Neural cell (in vitro differentiated cells): ENCODE measurements at regions not wholly inside any gene's neighbourhood (a gene's known extent, or its start where the extent isn't known, plus 50 kb on each side); places are given as distances from the start of the nearest gene placed in this dataset.
"Not testable (repeated sequence)": the region's sequence is repeated elsewhere in the genome, so short reads cannot be mapped to it uniquely, and the experiment has no call there.

Source experiments
- H2AFZ ChIP-seq: fragments of 200-600, 300-800 bp; sonication (generic), shearing (Covaris generic); 2 replicates; pipeline ENCODE4 v1.6.0; 2014; ENCODE audit warnings: low read depth, mild to moderate bottlenecking, antibody characterized with exemption, low read length, moderate library complexity
- H3F3A ChIP-seq: fragments of 200-600 bp; shearing (Covaris generic); 2 replicates; pipeline ENCODE4 v1.6.1; 2016; ENCODE audit warnings: mild to moderate bottlenecking, moderate library complexity, mixed read lengths, antibody characterized with exemption, low read length; ENCODE audit not compliant: insufficient read depth, poor library complexity, severe bottlenecking
- H3K27ac ChIP-seq: fragments of 200-600, 300-800 bp; sonication (generic), shearing (Covaris generic); 2 replicates; pipeline ENCODE4 v1.5.1; 2014; ENCODE audit warnings: mild to moderate bottlenecking, low read length, moderate library complexity
- H3K27me3 ChIP-seq: fragments of 300-800, 200-600 bp; sonication (generic), shearing (Covaris generic); 2 replicates; pipeline ENCODE4 v1.6.0; 2014; ENCODE audit warnings: mild to moderate bottlenecking, low read depth, low read length, moderate library complexity; ENCODE audit not compliant: insufficient read depth
- H3K36me3 ChIP-seq: fragments of 300-800, 200-600 bp; sonication (generic), shearing (Covaris generic); 2 replicates; pipeline ENCODE4 v1.5.1; 2014; ENCODE audit warnings: mild to moderate bottlenecking, antibody characterized with exemption, low read length, moderate library complexity; ENCODE audit not compliant: insufficient read depth
- H3K4me2 ChIP-seq: fragments of 300-800, 200-600 bp; sonication (generic), shearing (Covaris generic); 2 replicates; pipeline ENCODE4 v1.6.0; 2014; ENCODE audit warnings: mild to moderate bottlenecking, low read length
- H3K4me3 ChIP-seq: fragments of 300-800, 200-600 bp; sonication (generic), shearing (Covaris generic); 2 replicates; pipeline ENCODE4 v1.5.1; 2014; ENCODE audit warnings: mild to moderate bottlenecking, low read length, moderate library complexity
- H3K79me2 ChIP-seq: fragments of 200-600 bp; shearing (Covaris generic); replicated peaks from 2 replicates; pipeline ENCODE4 v1.6.0; 2014; ENCODE audit warnings: mild to moderate bottlenecking, low read length, moderate library complexity; ENCODE audit not compliant: insufficient read depth
- H3K9ac ChIP-seq: fragments of 300-800, 200-600 bp; sonication (generic), shearing (Covaris generic); 2 replicates; pipeline ENCODE4 v1.6.1; 2016; ENCODE audit warnings: mild to moderate bottlenecking, low read length, mixed read lengths
- H3K9me2 ChIP-seq: fragments of 200-600 bp; shearing (Covaris generic); 2 replicates; pipeline ENCODE4 v1.6.1; 2016; ENCODE audit warnings: mild to moderate bottlenecking, low read length, mixed read lengths; ENCODE audit not compliant: insufficient read depth
- H3K9me3 ChIP-seq: fragments of 200-600, 300-800 bp; sonication (generic), shearing (Covaris generic); 2 replicates; pipeline ENCODE4 v1.6.1; 2016; ENCODE audit warnings: mild to moderate bottlenecking, mixed run types, low read length, moderate library complexity, mixed read lengths
- H4K20me1 ChIP-seq: fragments of 200-600 bp; shearing (Covaris generic); 2 replicates; pipeline ENCODE4 v1.6.1; 2016; ENCODE audit warnings: mild to moderate bottlenecking, mixed run types; ENCODE audit not compliant: insufficient read depth
- CTCF ChIP-seq: fragments of 450-650 bp; IDR thresholded peaks from 2 replicates; pipeline ENCODE4 v1.5.1; 2014; ENCODE audit warnings: antibody characterized with exemption, mild to moderate bottlenecking, moderate library complexity; ENCODE audit not compliant: poor library complexity, severe bottlenecking
- EP300 ChIP-seq: fragments of 450-650 bp; conservative IDR thresholded peaks from 2 replicates; pipeline ENCODE4 v1.6.1; 2014; ENCODE audit warnings: antibody characterized with exemption, mild to moderate bottlenecking, moderate library complexity; ENCODE audit not compliant: poor library complexity, severe bottlenecking
- EZH2 ChIP-seq: fragments of 200-600, 300-800 bp; shearing (Covaris generic), sonication (generic); IDR thresholded peaks from 2 replicates; pipeline ENCODE4 v1.6.1; 2014; ENCODE audit warnings: antibody characterized with exemption, low read length, borderline replicate concordance, mild to moderate bottlenecking; ENCODE audit not compliant: insufficient read depth, poor library complexity, severe bottlenecking
- MXI1 ChIP-seq: fragments of 450-650 bp; conservative IDR thresholded peaks from 2 replicates; pipeline ENCODE4 v1.6.1; 2014; ENCODE audit warnings: antibody characterized with exemption, mild to moderate bottlenecking; ENCODE audit not compliant: poor library complexity, severe bottlenecking
- POLR2AphosphoS5 ChIP-seq: IDR thresholded peaks from 2 replicates; pipeline ENCODE4 v1.6.1; 2012
- RAD21 ChIP-seq: fragments of 450-650 bp; conservative IDR thresholded peaks from 2 replicates; pipeline ENCODE4 v1.6.1; 2014; ENCODE audit warnings: antibody characterized with exemption, mild to moderate bottlenecking, moderate library complexity
- REST ChIP-seq: IDR thresholded peaks from 2 replicates; pipeline ENCODE4 v1.6.1; 2012; ENCODE audit warnings: borderline replicate concordance
- SMC3 ChIP-seq: fragments of 450-650 bp; conservative IDR thresholded peaks from 2 replicates; pipeline ENCODE4 v1.6.1; 2014; ENCODE audit warnings: antibody characterized with exemption, mild to moderate bottlenecking, moderate library complexity; ENCODE audit not compliant: poor library complexity
- TAF1 ChIP-seq: IDR thresholded peaks from 2 replicates; pipeline ENCODE4 v1.6.1; 2012; ENCODE audit warnings: low read depth

- Histone ChIP-seq H3K27me3 (no peaks in the 10 kb centered on the region), H3K9ac (no peak overlapping the region), H3K9me3 (no peaks in the 10 kb centered on the region), H3F3A (no peaks in the 10 kb centered on the region), H3K9me2 (no peaks in the 10 kb centered on the region), H2AFZ (no peak overlapping the region), H3K4me3 (no peak overlapping the region), H3K36me3 (no peaks in the 10 kb centered on the region), H3K4me2 (no peak overlapping the region), H4K20me1 (no peaks in the 10 kb centered on the region), H3K27ac (no peak overlapping the region), H3K79me2 (no peaks in the 10 kb centered on the region)
- TF ChIP-seq MXI1 (no peak), TAF1 (no peak), CTCF (no peak), EP300 (no peak)
Measured at GRCh38 chr21:31798842-31799704, 67.2 kb upstream of the SCAF4 start.

- Histone ChIP-seq H3K4me2 (no peak overlapping the region), H3F3A (no peaks in the 10 kb centered on the region), H3K9me2 (no peaks in the 10 kb centered on the region), H2AFZ (no peak overlapping the region), H3K9me3 (no peaks in the 10 kb centered on the region), H3K27ac (no peak overlapping the region), H3K4me3 (no peak overlapping the region), H3K27me3 (no peaks in the 10 kb centered on the region), H3K79me2 (no peaks in the 10 kb centered on the region), H3K36me3 (no peaks in the 10 kb centered on the region), H3K9ac (no peak overlapping the region), H4K20me1 (no peaks in the 10 kb centered on the region)
- no peak for TF ChIP-seq EZH2
- no peak for TF ChIP-seq CTCF
- no peak for TF ChIP-seq TAF1
- TF ChIP-seq EP300: no peak
- no peak for TF ChIP-seq REST
- TF ChIP-seq MXI1: no peak
- TF ChIP-seq POLR2AphosphoS5: no peak
- no peak for TF ChIP-seq SMC3
- TF ChIP-seq RAD21: no peak
Measured at GRCh38 chr21:31795992-31796391, 64.1 kb upstream of the SCAF4 start.

- H3K4me3 ChIP-seq, H3F3A ChIP-seq, H2AFZ ChIP-seq, H3K27ac ChIP-seq, H3K4me2 ChIP-seq, H4K20me1 ChIP-seq, H3K9me2 ChIP-seq, H3K27me3 ChIP-seq, H3K36me3 ChIP-seq, H3K9me3 ChIP-seq, H3K9ac ChIP-seq, H3K79me2 ChIP-seq: not testable (repeated sequence)
Measured at GRCh38 chr21:31790420-31790819, 58.5 kb upstream of the SCAF4 start.
